H1 (cell line): ENCODE measurements at regions not wholly inside any gene's neighbourhood (a gene's known extent, or its start where the extent isn't known, plus 50 kb on each side); places are given as distances from the start of the nearest gene placed in this dataset.

Experiments
- CHD1 ChIP-seq: IDR thresholded peaks from 2 replicates; pipeline ENCODE4 v1.6.1; 2012; ENCODE audit warnings: low read depth, low read length, improper control_type of control experiment
- CHD2 ChIP-seq: IDR thresholded peaks from 2 replicates; pipeline ENCODE4 v1.6.1; 2012; ENCODE audit warnings: low read length, improper control_type of control experiment
- CHD7 ChIP-seq: fragments of 300-600 bp; sonication (generic); IDR thresholded peaks from 2 replicates; pipeline ENCODE4 v1.7.1; 2012; ENCODE audit warnings: low read length, moderate library complexity, mild to moderate bottlenecking, inconsistent platforms; ENCODE audit not compliant: insufficient replicate concordance
- CTCF ChIP-seq, 3 experiments: IDR thresholded peaks; 1 replicate in 2 of 3; 2 replicates in 1 of 3; pipeline versions ENCODE4 v1.5.1 to v1.6.1; 2011; ENCODE audit warnings: low read length in 3 of 3, mild to moderate bottlenecking in 3 of 3, inconsistent platforms in 2 of 3, low read depth in 1 of 3, moderate library complexity in 1 of 3; ENCODE audit not compliant: insufficient read depth in 1 of 3; ENCODE audit errors: control extremely low read depth in 1 of 3
- JUND ChIP-seq: IDR thresholded peaks from 2 replicates; pipeline ENCODE4 v1.6.1; 2011; ENCODE audit warnings: mild to moderate bottlenecking, improper control_type of control experiment, low read length
- KDM1A ChIP-seq: fragments of 200-600, 300-600 bp; sonication (generic); IDR thresholded peaks from 2 replicates; pipeline ENCODE4 v1.7.1; 2016; ENCODE audit warnings: mild to moderate bottlenecking, low read length, borderline replicate concordance
- KDM4A ChIP-seq: IDR thresholded peaks from one replicate; pipeline ENCODE4 v1.7.1; 2012; ENCODE audit warnings: low read depth, mild to moderate bottlenecking, moderate library complexity, low read length, inconsistent platforms; ENCODE audit not compliant: severe bottlenecking
- RXRA ChIP-seq: IDR thresholded peaks from 2 replicates; pipeline ENCODE4 v1.6.1; 2011; ENCODE audit warnings: low read depth, mild to moderate bottlenecking, low read length, moderate library complexity; ENCODE audit not compliant: insufficient read depth
- SP1 ChIP-seq: IDR thresholded peaks from 2 replicates; pipeline ENCODE4 v1.6.1; 2011; ENCODE audit warnings: low read depth, low read length
- SRF ChIP-seq: IDR thresholded peaks from 2 replicates; pipeline ENCODE4 v1.6.1; 2011; ENCODE audit warnings: mild to moderate bottlenecking, low read depth, low read length, moderate library complexity

- no peak for TF ChIP-seq CHD7
- TF ChIP-seq CHD1, result no peak
- no peak for TF ChIP-seq KDM1A
- no peak for TF ChIP-seq JUND
- TF ChIP-seq KDM4A, result no peak
- TF ChIP-seq SP1, result no peak
- no peak for TF ChIP-seq CHD2
- no peak for TF ChIP-seq RXRA
- no peak for TF ChIP-seq CTCF (IDR thresholded peaks at IDR 0.05; ENCODE audit: control extremely low read depth in 1 of 3, insufficient read depth in 1 of 3, low read depth in 1 of 3, low read length in 3 of 3)
- TF ChIP-seq SRF, result no peak
Measured at GRCh38 chr1:14027099-14027498, 327.1 kb downstream of the PRDM2 start (continued).
